ENCODE measurements at regions not wholly inside any gene's neighbourhood (a gene's known extent, or its start where the extent isn't known, plus 50 kb on each side); places are given as distances from the start of the nearest gene placed in this dataset.
"Not testable (repeated sequence)": the region's sequence is repeated elsewhere in the genome, so short reads cannot be mapped to it uniquely, and the experiment has no call there.

DNA sequence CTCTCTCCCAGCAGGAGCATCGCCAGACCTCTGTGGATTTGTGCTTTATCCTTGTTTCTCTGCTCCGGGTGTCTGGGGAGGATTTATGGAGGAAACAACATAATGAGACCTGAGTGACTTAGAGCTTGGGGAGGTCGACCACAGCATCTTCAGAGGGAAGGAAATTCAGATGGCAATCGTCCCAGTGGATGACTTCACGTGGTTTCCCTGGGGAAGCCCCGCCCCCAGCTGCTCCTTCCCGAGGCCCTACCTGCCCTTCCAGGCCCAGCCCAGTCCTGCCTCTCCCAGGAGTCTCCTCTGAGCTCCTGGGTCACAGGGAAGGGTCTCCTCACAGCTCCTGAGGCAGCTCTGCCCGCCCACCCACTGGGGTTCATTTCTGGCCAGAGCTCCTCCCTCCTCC is 430.3 kb upstream of the SULF2 start:
- DNase-seq = no peak

DNA sequence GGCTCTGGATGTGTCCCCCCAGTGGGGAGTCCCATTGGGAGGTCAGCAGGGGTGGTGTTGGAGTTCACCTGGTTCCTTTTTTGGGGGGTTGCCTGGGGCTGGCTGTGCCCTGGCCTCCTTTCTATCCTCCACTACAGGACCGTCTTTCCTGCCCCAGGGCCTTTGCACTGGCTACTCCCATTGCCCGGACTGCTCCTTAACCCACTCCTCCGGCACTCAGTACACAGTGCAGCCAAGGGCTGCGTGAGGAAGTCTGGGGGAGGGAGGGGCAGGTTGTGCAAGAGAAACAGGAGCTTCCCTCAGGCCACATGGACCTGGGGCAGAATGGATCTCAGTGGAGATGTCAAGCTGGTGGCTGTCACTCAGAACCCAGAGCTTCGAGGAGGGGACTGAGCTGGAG is 429.3 kb upstream of the SULF2 start:
- DNase-seq = no peak

DNA sequence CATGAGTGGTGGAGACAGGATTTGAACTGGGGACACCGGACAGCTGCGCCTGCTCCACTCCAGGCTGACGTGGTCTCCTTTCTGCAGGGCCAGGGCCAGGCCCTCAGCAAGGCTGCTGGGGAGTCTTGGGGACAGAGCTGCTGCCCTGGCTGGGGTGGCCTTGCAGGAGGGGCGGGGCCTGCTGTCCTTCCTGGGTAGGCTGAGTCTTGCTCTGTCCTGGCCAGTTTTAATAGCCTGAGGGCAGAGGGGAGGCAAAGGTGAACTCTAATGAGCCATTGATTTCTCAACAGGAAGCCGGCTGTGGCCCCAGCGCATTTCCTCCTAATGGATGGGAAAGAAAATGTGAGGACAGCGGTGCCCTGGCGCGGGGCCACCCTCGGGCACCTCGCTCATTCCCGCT is 428.4 kb upstream of the SULF2 start:
- not testable (repeated sequence) for DNase-seq

DNA sequence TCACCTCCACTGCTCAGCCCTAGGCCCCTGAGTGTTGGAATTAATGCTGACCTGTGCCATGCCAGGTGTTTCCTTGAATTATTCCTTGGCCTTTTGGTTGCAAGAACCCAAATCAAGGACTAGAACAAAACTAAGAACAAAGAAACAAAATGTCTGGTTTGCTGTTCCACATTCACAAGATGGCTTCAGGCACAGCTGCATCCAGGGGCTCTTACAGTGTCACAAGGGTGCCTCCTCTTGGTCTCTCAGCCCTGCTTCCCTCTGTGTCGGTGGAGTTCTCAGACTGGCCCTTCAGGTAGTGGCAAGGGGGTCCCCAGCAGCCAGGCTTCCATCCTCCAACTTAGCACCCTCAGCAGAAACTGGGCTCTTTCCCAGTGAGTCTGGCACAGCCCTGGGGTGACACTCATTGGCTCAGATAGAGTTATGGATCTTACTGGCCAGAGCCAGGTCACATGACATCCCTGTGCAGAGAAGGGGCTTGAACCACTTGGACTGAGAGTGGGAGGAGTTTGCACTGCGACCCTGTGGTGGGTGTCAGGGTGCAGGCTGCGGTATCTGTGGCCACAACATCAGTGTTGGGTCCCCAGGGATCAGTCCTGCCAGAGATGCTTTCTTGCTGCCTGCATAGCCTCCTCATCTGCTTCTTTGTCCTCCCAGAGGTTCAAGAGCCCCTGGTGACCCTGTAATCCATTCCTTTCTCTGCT is 427.7 kb upstream of the SULF2 start:
- no peak for DNase-seq

DNA sequence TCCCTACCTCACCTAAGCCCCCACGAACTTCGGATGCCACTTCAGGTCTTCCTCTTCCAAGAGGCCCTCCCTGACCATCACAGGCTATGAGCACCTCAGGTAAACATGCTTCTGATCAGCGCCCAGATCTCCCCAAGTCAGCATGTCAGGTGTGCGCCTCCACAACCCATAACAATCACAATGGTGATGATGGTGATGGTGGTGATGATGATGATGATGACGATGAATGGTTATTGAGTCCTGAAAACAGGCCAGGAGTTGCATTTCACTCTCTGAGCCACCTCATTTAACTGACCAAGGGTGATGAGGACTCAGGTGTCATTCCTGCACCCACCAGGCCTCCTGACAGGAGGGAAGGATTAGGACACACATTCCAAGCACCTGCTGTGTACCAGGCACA is 426.6 kb upstream of the SULF2 start:
- DNase-seq = no peak

- no peak for DNase-seq
These were observed 426.0 kb upstream of the SULF2 start for GRCh38 chr20:48211238-48211637.

DNA sequence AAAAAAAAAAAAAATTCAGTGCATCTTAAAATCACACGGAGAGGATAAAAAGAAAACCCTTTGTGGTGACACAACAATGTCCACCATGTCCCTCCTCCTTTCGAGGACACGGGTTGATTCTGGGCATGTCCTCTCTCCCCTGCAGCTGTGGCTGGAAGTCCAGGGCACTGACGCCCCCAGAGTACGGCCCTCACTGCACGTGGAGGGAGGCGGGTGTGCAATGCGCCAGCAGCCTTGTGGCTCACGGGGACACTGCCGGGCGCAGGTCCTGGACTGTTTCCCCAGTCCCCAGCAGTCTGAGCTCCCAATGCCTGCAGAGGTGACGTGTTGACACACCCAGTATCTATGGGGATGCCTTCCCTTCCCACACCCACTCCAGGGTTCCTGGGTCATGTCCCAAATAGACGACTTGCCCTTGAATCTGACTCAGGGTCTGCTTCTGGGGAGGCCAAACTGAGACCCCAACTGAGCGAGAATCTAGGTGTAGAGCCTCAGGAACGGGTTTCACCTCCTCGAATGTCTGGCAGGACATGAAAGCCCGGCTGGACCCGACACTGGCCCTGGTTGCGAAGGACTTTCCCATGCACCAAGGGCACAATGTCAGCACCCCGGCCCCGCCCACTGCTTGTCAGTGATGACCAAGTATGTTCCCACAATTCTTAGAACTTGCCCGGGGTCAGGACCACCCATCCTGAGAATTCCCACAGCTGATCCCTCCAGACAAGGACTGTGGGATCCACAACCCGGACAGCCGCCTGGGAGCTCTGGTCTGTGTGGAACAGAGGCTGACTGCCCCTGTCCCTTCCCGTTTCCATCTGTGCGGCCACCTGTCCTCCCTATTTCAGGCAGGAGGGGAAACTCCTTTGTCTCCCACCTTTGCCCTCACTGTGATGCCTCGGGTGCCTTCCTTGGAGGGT is 425.1 kb upstream of the SULF2 start:
- DNase-seq = no peak

DNA sequence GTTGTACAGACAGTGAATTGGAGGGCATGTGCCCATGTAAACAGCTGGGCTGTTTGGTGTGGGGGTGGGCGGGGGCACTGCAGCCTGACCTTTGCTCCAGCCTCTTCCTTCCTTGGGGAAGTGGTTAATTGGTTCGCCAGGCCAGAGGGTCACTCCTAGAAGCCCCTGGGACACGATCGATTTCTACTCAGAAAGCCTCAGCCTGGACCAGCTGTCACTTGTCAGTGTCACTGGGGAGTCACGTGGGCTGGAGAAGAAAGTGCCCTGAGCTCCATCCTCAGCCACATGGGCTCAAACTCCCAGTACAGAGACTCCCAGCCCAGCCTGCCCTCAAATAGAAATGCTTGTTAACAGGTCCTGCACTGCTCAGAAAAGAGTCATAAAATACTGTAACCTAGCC is 423.8 kb upstream of the SULF2 start:
- no peak for DNase-seq

GRCh38 chr20:48208176-48208575 is 422.9 kb upstream of the SULF2 start:
- DNase-seq = no peak

- DNase-seq = no peak
These were observed 422.2 kb upstream of the SULF2 start for GRCh38 chr20:48207505-48207904.

DNA sequence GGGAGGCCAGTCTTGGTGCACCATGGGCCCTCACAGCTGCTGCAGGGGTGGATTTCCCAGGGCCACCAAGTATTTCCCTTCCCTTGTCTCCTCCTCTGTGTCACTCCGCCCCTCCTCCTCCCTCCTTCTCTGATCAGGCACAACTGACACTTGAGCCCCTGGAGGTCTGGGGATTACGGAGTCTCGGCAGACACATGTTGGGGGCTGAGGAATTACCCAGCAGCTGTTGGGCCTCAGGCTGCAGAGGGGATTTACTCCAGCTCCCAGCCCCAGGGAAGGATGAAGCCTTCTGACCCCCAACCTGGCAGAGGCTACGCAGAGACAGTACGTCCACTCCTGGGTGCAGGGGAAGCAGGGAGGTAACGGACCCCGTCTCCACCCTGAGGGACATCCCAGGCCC is 420.5 kb upstream of the SULF2 start:
- no peak for DNase-seq

GRCh38 chr20:48205281-48205782 is 420.1 kb upstream of the SULF2 start:
- DNase-seq = no peak

DNA sequence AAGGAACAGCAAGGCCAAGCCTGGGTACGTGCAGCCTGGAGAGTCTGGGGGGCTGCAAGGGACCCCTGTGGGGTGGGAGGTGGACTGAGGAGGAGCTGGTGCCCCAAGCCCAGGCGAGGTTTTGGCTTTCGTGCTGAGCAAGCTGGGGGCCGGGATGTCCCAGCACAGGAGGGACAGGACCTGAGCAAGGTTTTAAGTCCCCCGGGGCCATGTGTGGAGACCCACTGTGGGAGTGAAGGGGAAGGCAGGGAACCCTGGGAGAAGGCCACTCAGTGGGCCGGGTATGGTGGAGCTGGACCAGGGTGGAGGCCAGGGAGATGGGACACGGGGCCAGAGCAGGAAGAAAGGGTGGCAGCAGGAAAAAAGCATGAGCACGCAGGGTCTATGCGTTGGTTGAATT is 419.2 kb upstream of the SULF2 start:
- DNase-seq = no peak

DNA sequence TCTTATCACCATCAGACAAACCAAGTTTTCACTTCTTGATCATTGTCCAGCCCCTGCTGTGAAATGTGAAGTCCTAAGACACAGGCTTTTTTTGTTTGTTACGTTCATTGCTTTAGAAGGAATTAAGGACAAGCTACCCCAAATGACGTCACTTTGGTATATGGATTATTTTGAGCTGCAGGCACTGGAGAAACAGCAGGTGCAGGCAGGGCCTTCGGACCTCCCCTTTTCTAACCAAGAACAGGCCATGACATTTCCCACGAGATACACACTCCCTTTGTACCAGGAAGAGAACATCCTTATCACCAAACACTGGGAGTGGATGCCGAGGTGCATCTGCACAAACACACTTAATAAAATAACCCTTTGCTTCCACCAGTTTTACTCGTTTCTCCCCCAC is 418.0 kb upstream of the SULF2 start:
- no peak for DNase-seq

DNA sequence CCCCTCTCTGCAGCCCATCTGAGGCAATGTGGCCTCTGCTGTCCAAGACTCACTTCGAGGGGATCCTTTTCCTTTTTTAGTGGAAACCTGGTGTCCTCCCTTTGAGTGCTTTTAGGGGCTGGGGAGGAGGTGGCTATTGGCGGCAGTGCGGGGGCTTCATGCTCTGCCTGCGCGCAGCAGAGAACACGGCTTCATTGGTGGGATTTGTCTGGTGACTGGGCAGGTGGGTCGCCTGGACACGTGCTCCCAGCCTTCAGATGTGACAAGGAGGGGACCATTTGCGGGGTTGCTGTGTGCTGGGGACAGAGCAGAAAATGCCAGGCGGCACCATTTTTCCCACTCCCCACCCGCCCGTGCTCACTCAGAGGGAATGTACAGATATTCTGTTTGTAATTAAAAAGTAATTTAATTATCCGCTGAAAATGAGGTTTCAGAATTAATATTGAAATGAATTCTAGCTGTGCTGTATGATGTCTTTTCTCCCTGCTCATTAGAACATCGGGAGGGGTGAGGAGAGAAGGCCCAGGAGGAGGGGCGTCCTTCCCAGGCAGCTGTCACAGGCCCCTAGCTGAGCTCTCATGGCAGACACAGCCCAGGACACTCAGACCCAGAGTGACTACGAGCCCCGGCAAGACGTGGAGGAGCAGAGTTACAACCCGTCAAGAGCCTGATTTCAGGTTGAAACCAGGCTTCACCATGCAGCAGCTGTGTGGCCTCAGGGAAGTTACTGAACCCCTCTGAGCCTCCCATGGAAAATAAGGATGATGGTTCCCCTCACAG is 417.2 kb upstream of the SULF2 start:
- no peak for DNase-seq

- no peak for DNase-seq
These were observed 416.6 kb upstream of the SULF2 start for GRCh38 chr20:48201885-48202284.

- DNase-seq = no peak
These were observed 415.9 kb upstream of the SULF2 start for GRCh38 chr20:48201188-48201587.

DNA sequence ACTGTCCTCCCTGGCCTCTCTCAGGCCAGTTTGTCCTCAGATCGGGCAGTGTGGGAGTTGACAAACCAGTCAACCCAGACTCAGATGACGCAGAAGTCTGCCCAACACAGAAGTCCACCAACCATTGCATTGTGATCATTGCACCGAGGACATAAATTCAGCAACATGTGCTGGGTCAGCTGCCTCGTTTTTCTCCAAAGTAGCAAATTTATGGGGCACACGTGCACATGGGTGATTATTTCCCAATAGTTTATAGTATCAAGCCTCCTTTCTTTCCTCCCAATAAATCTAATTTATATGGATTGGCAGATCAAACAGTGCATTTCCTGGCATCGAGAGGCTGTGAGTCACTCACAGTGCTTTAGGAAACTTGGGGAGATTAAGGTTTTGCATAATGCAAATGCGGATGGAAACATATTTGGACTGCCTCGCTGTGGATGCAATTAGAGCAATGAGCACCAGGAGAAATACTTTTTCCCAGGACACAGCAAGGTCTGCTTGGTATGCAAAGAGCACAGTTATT is 413.7 kb upstream of the SULF2 start:
- DNase-seq = no peak

DNA sequence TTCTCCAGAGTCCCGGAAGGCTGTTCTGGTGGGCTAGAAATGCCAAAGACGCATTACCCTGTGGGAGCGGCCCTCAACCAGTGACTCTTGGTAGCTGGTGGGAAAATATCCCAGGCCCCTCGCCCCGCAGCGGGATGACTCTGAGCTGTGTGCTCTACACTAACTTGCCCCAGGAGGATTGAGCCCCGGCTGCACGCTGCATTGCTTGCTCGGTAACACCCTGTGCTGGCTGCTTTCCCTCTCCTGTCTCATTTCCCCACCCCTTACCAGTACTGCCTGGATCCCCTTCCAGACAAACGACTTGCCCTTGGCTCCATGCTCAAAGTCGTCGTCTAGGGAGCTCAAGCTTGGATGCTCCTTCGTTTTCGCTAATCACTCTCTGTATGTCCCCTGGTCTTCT is 411.8 kb upstream of the SULF2 start:
- no peak for DNase-seq

GRCh38 chr20:48196486-48196885 is 411.2 kb upstream of the SULF2 start:
- no peak for DNase-seq

- no peak for DNase-seq
These were observed 410.7 kb upstream of the SULF2 start for GRCh38 chr20:48196001-48196400.

DNA sequence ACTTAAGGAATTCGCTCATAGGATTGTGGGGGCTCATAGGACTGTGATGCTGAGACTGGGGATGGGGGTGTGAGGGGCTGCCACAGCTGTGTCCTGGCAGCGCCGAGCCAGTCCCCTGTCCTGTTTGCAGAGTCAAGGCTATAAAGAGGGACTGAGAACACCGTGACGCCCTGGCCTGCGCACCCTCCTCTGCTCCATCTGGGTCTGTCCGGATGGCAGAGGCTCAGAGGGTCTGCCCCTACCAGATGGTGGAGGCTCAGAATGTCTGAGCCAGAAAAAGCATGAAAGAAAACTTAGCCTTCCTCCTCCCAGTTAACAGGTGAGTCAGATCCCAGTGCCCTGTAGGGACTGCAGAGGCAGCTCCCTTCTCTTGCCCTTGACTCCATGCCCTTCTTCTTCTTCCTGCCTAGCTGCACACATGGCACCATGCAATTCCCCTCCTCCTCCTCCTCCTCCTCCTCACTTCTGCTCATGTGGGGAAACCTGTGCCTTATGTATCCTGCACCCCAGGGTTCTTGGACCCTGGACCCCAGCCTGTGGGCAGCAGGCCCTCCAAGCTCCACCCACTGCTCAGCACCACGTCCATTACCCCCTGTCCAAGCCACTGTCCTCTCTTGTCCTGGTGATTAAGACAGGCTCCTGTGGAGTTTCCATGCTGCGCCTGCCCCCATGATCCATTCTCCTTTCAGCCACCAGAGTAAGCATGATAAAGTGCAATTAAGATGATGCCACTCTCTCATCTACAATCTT is 410.0 kb upstream of the SULF2 start:
- no peak for DNase-seq
